ENCODE measurements at regions not wholly inside any gene's neighbourhood (a gene's known extent, or its start where the extent isn't known, plus 50 kb on each side); places are given as distances from the start of the nearest gene placed in this dataset.

DNA sequence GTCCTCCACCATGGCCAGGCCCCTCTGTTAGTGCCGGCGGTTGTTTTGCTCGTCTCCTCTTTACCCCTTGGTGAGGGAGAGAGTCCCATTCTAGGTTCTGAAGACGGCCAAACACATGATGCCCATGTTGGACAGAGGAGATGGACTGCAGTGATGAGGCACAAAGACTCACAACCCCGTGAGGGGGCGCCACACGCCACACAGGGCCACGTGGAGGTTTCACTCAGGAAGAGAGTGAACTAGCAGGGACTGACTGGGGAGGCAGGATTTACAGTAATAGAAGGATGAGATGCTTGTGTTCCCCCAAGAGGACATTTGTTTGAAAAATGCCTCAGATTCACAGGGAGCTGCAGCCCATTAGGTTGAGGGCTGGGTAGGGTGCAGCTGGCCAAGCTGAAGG, 655.3 kb upstream of the FRG1 start:
- no peaks in the 10 kb centered on the region for H3K36me3 ChIP-seq (ENCODE audit: control insufficient read depth in 5 of 5, insufficient read depth in 5 of 5, low read length in 5 of 5)
- no peaks in the 10 kb centered on the region for H3K27me3 ChIP-seq (ENCODE audit: control insufficient read depth in 5 of 5, insufficient read depth in 4 of 5, low read length in 5 of 5)
- H3K4me1 ChIP-seq (ENCODE audit: control insufficient read depth in 5 of 5, insufficient read depth in 5 of 5, low read length in 5 of 5) = no peaks in the 10 kb centered on the region
- no peak overlapping the region for H3K27ac ChIP-seq (ENCODE audit: low read depth, low read length)
- no peak overlapping the region for H3K4me3 ChIP-seq (ENCODE audit: low read depth in 1 of 5, low read length in 5 of 5)
- peaks cover 0 to 5% (median 0%) of the 10 kb centered on the region in 5 donors for H3K9me3 ChIP-seq (ENCODE audit: control insufficient read depth in 5 of 5, low read length in 5 of 5)
- H3K9ac ChIP-seq (ENCODE audit: low read length in 5 of 5) = no peak overlapping the region

DNA sequence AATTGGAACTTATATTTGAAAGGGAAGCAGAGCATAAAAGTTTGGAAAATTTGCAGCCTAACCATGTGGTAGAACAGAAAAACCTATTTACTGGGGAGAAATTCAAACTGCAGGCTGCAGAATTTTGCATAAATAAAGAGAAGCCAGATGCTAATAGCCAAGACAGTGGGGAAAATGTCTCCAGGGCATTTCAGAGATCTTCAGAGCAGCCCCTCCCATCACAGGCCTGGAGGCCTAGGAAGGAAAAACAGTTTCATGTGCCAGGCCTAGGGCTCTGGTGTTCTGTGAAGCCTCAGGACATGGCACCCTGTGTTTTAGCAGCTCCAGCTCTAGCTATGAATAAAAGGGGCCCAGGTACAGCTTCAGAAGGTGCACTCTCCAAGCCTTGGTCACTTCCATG, 648.7 kb upstream of the FRG1 start:
- Histone ChIP-seq H3K36me3 (ENCODE audit: control insufficient read depth in 5 of 5, insufficient read depth in 5 of 5, low read length in 5 of 5) (no peaks in the 10 kb centered on the region), H3K9me3 (ENCODE audit: control insufficient read depth in 5 of 5, low read length in 5 of 5) (no peaks in the 10 kb centered on the region), H3K27ac (ENCODE audit: low read depth, low read length) (no peak overlapping the region), H3K4me1 (ENCODE audit: control insufficient read depth in 5 of 5, insufficient read depth in 5 of 5, low read length in 5 of 5) (peaks cover 0 to 5% (median 0%) of the 10 kb centered on the region in 5 donors), H3K4me3 (ENCODE audit: low read depth in 1 of 5, low read length in 5 of 5) (no peak overlapping the region), H3K27me3 (ENCODE audit: control insufficient read depth in 5 of 5, insufficient read depth in 4 of 5, low read length in 5 of 5) (no peaks in the 10 kb centered on the region), H3K9ac (ENCODE audit: low read length in 5 of 5) (no peak overlapping the region)

DNA sequence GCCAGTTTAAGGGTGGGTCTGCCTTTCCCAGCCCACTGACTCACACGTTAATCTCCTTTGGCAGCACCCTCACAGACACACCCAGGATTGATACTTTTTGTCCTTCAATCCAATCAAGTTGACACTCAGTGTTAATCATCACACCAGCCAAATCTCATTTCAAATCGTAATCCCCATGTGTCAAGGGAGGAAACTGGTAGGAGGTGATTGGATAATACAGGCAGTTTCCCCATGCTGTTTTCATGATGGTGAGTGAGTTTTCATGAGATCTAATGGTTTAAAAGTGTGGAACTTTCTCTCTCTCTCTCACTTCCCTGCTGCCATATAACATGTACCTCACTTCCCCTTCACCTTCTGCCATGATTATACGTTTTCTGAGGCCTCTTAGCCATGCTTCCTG, 647.2 kb upstream of the FRG1 start:
- H3K9me3 ChIP-seq (ENCODE audit: control insufficient read depth in 5 of 5, low read length in 5 of 5) = no peaks in the 10 kb centered on the region
- no peak overlapping the region for H3K27ac ChIP-seq (ENCODE audit: low read depth, low read length)
- no peak overlapping the region for H3K9ac ChIP-seq (ENCODE audit: low read length in 5 of 5)
- H3K4me1 ChIP-seq (ENCODE audit: control insufficient read depth in 5 of 5, insufficient read depth in 5 of 5, low read length in 5 of 5) = peaks cover 0 to 5% (median 0%) of the 10 kb centered on the region in 5 donors
- no peaks in the 10 kb centered on the region for H3K36me3 ChIP-seq (ENCODE audit: control insufficient read depth in 5 of 5, insufficient read depth in 5 of 5, low read length in 5 of 5)
- H3K27me3 ChIP-seq (ENCODE audit: control insufficient read depth in 5 of 5, insufficient read depth in 4 of 5, low read length in 5 of 5) = no peaks in the 10 kb centered on the region
- no peak overlapping the region for H3K4me3 ChIP-seq (ENCODE audit: low read depth in 1 of 5, low read length in 5 of 5)

DNA sequence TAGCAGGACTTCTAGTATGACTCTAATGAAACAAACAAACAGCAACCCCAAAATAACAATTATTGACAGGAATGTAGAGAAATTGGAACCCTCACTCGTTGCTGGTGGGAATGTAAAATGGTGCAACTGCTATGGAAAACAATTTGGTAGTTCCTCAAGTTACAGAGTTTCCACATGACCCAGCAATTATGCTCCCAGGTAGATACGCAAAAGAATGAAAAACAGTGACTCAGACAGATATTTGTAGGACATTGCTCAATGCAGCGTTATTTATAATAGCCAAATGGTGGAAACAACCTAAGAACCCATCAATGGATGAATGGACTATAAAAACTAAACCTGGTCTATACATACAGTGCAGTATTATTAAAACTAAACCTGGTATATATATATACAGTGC, 646.1 kb upstream of the FRG1 start:
- Histone ChIP-seq H3K9me3 (ENCODE audit: control insufficient read depth in 5 of 5, low read length in 5 of 5) (no peaks in the 10 kb centered on the region), H3K4me3 (ENCODE audit: low read depth in 1 of 5, low read length in 5 of 5) (no peak overlapping the region), H3K27me3 (ENCODE audit: control insufficient read depth in 5 of 5, insufficient read depth in 4 of 5, low read length in 5 of 5) (no peaks in the 10 kb centered on the region), H3K36me3 (ENCODE audit: control insufficient read depth in 5 of 5, insufficient read depth in 5 of 5, low read length in 5 of 5) (no peaks in the 10 kb centered on the region), H3K4me1 (ENCODE audit: control insufficient read depth in 5 of 5, insufficient read depth in 5 of 5, low read length in 5 of 5) (peaks cover 0 to 5% (median 0%) of the 10 kb centered on the region in 5 donors), H3K27ac (ENCODE audit: low read depth, low read length) (no peak overlapping the region), H3K9ac (ENCODE audit: low read length in 5 of 5) (no peak overlapping the region)

DNA sequence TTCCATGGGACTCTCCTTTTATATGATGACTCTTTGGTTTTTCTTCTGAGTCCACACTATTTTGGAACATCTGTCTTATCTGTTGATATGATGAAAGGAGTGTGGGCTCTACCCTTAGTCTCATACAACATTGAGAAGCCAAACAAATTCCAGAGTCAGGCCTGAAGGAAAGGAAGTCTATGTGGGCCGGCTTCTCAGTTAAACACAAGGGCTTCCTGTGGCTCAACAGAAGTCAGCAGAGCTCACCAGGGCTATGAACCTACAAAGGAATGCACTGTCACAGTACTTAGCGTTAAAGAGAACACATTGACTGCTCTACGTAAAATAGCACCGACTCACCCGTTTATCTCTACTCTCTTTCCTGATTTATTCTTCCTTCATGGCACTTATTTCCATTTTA, 641.0 kb upstream of the FRG1 start:
- Histone ChIP-seq H3K9ac (ENCODE audit: low read length in 5 of 5) (no peak overlapping the region), H3K4me3 (ENCODE audit: low read depth in 1 of 5, low read length in 5 of 5) (no peak overlapping the region), H3K36me3 (ENCODE audit: control insufficient read depth in 5 of 5, insufficient read depth in 5 of 5, low read length in 5 of 5) (no peaks in the 10 kb centered on the region), H3K4me1 (ENCODE audit: control insufficient read depth in 5 of 5, insufficient read depth in 5 of 5, low read length in 5 of 5) (peaks cover 0 to 7% (median 0%) of the 10 kb centered on the region in 5 donors), H3K27me3 (ENCODE audit: control insufficient read depth in 5 of 5, insufficient read depth in 4 of 5, low read length in 5 of 5) (no peaks in the 10 kb centered on the region), H3K27ac (ENCODE audit: low read depth, low read length) (no peak overlapping the region), H3K9me3 (ENCODE audit: control insufficient read depth in 5 of 5, low read length in 5 of 5) (no peaks in the 10 kb centered on the region)

DNA sequence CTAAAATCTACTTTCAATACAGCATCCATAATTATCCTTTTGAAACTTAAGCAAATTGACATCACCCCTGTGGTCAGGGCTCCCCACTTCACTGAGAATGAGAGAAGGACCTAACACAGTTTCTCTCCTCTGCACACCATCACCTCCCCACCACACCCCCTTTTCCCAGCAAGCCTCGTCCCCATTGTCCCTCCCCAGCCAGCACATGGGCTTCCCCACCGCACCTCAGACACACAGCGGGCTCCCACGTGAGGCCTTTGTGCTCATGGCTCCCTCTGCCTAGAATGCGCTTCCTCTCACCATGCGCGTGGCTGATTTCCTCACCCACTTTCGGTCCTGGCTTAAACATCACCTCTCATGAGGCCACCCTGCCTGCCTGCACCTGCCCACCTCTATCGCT, 639.0 kb upstream of the FRG1 start:
- H3K27ac ChIP-seq (ENCODE audit: low read depth, low read length) = no peak overlapping the region
- H3K9ac ChIP-seq (ENCODE audit: low read length in 5 of 5) = no peak overlapping the region
- H3K36me3 ChIP-seq (ENCODE audit: control insufficient read depth in 5 of 5, insufficient read depth in 5 of 5, low read length in 5 of 5) = no peaks in the 10 kb centered on the region
- no peaks in the 10 kb centered on the region for H3K27me3 ChIP-seq (ENCODE audit: control insufficient read depth in 5 of 5, insufficient read depth in 4 of 5, low read length in 5 of 5)
- no peaks in the 10 kb centered on the region for H3K9me3 ChIP-seq (ENCODE audit: control insufficient read depth in 5 of 5, low read length in 5 of 5)
- peaks cover 0 to 7% (median 0%) of the 10 kb centered on the region in 5 donors for H3K4me1 ChIP-seq (ENCODE audit: control insufficient read depth in 5 of 5, insufficient read depth in 5 of 5, low read length in 5 of 5)
- no peak overlapping the region for H3K4me3 ChIP-seq (ENCODE audit: low read depth in 1 of 5, low read length in 5 of 5)

DNA sequence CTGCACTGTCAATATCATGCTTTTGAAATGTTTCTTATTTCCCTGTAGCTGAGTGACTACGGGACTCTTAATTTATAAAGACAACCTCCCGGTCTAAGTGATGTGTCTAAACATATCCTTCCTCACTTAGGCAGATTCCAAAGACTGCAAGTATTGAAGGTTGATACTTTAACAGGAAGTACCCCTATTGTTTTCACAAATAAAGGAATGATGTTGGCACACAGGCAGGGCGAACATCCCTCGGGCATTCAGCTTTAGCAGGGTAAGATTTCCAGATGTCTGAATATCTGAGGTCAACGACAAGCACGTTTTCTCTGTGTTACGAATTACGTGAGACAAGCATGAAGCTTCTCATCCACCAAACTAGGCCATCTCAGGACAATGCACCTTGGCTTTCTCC, 638.0 kb upstream of the FRG1 start:
- no peaks in the 10 kb centered on the region for H3K27me3 ChIP-seq (ENCODE audit: control insufficient read depth in 5 of 5, insufficient read depth in 4 of 5, low read length in 5 of 5)
- H3K36me3 ChIP-seq (ENCODE audit: control insufficient read depth in 5 of 5, insufficient read depth in 5 of 5, low read length in 5 of 5) = no peaks in the 10 kb centered on the region
- peaks cover 0 to 7% (median 0%) of the 10 kb centered on the region in 5 donors for H3K4me1 ChIP-seq (ENCODE audit: control insufficient read depth in 5 of 5, insufficient read depth in 5 of 5, low read length in 5 of 5)
- no peak overlapping the region for H3K4me3 ChIP-seq (ENCODE audit: low read depth in 1 of 5, low read length in 5 of 5)
- H3K9me3 ChIP-seq (ENCODE audit: control insufficient read depth in 5 of 5, low read length in 5 of 5) = no peaks in the 10 kb centered on the region
- H3K27ac ChIP-seq (ENCODE audit: low read depth, low read length) = no peak overlapping the region
- no peak overlapping the region for H3K9ac ChIP-seq (ENCODE audit: low read length in 5 of 5)

DNA sequence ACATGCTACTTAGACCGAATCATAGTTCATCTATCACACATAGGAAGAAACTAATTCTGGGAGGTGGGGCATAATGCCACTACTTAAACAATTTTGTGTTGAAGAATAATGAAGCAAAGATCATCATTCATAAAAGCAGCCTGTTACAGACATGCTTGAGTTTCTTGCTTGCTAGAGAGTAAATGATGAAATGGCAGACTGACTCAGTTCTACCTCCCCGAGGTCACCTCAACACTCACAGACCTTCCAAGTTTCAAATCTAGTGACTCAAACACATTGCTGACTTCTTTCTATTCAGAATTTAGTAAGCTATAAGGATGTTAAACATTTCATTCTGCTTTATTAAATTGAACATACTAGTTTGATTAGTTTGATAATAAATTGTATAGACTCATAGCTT, 636.5 kb upstream of the FRG1 start:
- no peaks in the 10 kb centered on the region for H3K9me3 ChIP-seq (ENCODE audit: control insufficient read depth in 5 of 5, low read length in 5 of 5)
- no peaks in the 10 kb centered on the region for H3K27me3 ChIP-seq (ENCODE audit: control insufficient read depth in 5 of 5, insufficient read depth in 4 of 5, low read length in 5 of 5)
- no peak overlapping the region for H3K9ac ChIP-seq (ENCODE audit: low read length in 5 of 5)
- H3K4me1 ChIP-seq (ENCODE audit: control insufficient read depth in 5 of 5, insufficient read depth in 5 of 5, low read length in 5 of 5) = peaks cover 0 to 7% (median 0%) of the 10 kb centered on the region in 5 donors
- H3K27ac ChIP-seq (ENCODE audit: low read depth, low read length) = no peak overlapping the region
- H3K36me3 ChIP-seq (ENCODE audit: control insufficient read depth in 5 of 5, insufficient read depth in 5 of 5, low read length in 5 of 5) = no peaks in the 10 kb centered on the region
- no peak overlapping the region for H3K4me3 ChIP-seq (ENCODE audit: low read depth in 1 of 5, low read length in 5 of 5)

DNA sequence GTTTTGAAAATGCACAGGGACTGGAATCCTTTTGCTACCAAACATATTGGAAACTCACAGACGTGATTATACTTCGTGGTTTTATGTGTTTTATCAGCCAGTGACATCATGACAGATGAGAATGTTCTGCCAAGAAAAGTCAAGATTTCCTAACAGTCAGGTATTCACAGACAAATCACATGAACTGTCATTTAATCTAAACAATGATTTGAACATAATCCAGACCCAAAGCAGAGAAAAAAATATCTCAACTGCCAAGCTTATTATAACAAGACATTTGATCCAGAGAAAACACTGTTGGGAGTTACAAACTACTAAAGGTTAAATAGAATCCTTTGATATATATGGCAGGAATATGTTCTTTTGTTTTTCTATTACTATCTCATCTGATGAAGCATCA, 635.9 kb upstream of the FRG1 start:
- Histone ChIP-seq H3K9ac (ENCODE audit: low read length in 5 of 5) (no peak overlapping the region), H3K27ac (ENCODE audit: low read depth, low read length) (no peak overlapping the region), H3K27me3 (ENCODE audit: control insufficient read depth in 5 of 5, insufficient read depth in 4 of 5, low read length in 5 of 5) (no peaks in the 10 kb centered on the region), H3K4me1 (ENCODE audit: control insufficient read depth in 5 of 5, insufficient read depth in 5 of 5, low read length in 5 of 5) (peaks cover 0 to 5% (median 0%) of the 10 kb centered on the region in 5 donors), H3K36me3 (ENCODE audit: control insufficient read depth in 5 of 5, insufficient read depth in 5 of 5, low read length in 5 of 5) (no peaks in the 10 kb centered on the region), H3K9me3 (ENCODE audit: control insufficient read depth in 5 of 5, low read length in 5 of 5) (no peaks in the 10 kb centered on the region), H3K4me3 (ENCODE audit: low read depth in 1 of 5, low read length in 5 of 5) (no peak overlapping the region)

DNA sequence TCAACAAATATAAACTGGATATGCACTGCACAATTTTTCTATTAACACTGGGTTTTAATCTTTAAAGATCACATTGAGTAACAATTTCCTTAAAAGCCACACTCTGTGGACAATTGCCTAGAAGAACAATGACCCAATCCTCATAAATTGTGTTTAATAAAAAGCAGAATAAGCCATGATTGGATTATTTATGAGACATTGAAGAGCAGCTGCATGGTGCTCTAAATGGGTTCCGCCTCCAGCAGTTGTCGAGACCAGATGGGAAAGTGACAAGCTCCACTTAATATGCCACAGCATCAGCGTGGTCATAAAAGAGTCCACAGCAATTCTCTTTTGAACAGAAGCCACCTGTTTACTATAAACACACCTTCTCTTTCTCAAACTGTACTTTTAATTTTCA, 635.2 kb upstream of the FRG1 start:
- Histone ChIP-seq H3K9me3 (ENCODE audit: control insufficient read depth in 5 of 5, low read length in 5 of 5) (no peaks in the 10 kb centered on the region), H3K36me3 (ENCODE audit: control insufficient read depth in 5 of 5, insufficient read depth in 5 of 5, low read length in 5 of 5) (no peaks in the 10 kb centered on the region), H3K4me1 (ENCODE audit: control insufficient read depth in 5 of 5, insufficient read depth in 5 of 5, low read length in 5 of 5) (peaks cover 0 to 5% (median 0%) of the 10 kb centered on the region in 5 donors)

DNA sequence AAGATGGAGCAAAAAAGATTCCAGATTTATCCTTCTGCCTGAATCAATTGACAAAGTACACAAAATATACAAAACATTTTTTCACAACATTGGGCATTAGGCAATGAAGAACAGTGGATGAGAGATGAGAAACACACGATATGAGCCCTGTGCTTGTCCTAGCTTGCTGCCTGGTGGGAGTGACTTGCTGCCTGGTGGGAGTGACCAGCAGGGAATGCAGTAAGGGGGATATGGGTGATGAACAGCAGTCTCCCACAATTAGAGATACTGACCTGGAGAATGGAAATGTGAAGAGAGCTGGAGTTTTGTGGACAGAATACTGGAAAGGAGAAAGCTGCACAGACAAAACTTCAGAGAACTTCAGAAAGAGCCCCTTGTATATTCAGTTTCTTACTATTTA, 629.4 kb upstream of the FRG1 start:
- Histone ChIP-seq H3K4me1 (ENCODE audit: control insufficient read depth in 5 of 5, insufficient read depth in 5 of 5, low read length in 5 of 5) (no peaks in the 10 kb centered on the region), H3K36me3 (ENCODE audit: control insufficient read depth in 5 of 5, insufficient read depth in 5 of 5, low read length in 5 of 5) (no peaks in the 10 kb centered on the region), H3K4me3 (ENCODE audit: low read depth in 1 of 5, low read length in 5 of 5) (no peak overlapping the region), H3K9ac (ENCODE audit: low read length in 5 of 5) (no peak overlapping the region), H3K27me3 (ENCODE audit: control insufficient read depth in 5 of 5, insufficient read depth in 4 of 5, low read length in 5 of 5) (no peaks in the 10 kb centered on the region), H3K27ac (ENCODE audit: low read depth, low read length) (no peak overlapping the region), H3K9me3 (ENCODE audit: control insufficient read depth in 5 of 5, low read length in 5 of 5) (no peaks in the 10 kb centered on the region)

More for the DNA sequence above, 635.2 kb upstream of the FRG1 start:
- Histone ChIP-seq H3K4me3 (ENCODE audit: low read depth in 1 of 5, low read length in 5 of 5) (no peak overlapping the region), H3K27me3 (ENCODE audit: control insufficient read depth in 5 of 5, insufficient read depth in 4 of 5, low read length in 5 of 5) (no peaks in the 10 kb centered on the region), H3K9ac (ENCODE audit: low read length in 5 of 5) (no peak overlapping the region), H3K27ac (ENCODE audit: low read depth, low read length) (no peak overlapping the region)

Data from subcutaneous abdominal adipose tissue (tissue), 5 donors.